ENCODE measurements at regions not wholly inside any gene's neighbourhood (a gene's known extent, or its start where the extent isn't known, plus 50 kb on each side); places are given as distances from the start of the nearest gene placed in this dataset.

DNA sequence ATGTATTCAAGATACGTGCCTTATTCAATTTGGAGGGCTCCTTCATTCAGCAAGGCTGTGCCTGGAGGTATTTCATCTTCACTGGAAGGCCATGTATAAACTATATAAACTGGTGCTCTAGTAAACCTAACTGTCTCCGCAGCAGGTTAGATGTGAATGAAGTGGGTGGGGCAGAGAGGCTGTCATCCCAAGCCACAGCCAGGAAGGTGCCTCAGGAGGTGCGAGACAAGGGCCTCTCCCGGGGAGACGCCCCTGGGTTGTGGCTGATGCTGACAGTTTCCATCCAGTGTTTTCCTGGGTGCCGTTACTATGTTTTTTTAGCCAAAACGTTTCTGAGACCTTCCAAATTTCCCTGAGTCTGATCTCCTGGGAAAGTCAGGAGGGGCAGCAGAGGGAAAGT lies 221.5 kb upstream of the RPL34 start:
- no peaks in the 10 kb centered on the region for H3K36me3 ChIP-seq (replicated peaks in 1 of 2; ENCODE audit: control insufficient read depth in 1 of 2, insufficient read depth in 2 of 2, low read length in 1 of 2)
- H3K4me3 ChIP-seq (ENCODE audit: low read depth in 2 of 2, low read length in 1 of 2): no peak overlapping the region
- no peaks in the 10 kb centered on the region for H3K4me1 ChIP-seq (ENCODE audit: control insufficient read depth in 1 of 2, insufficient read depth in 2 of 2, low read depth in 1 of 2, low read length in 1 of 2)
- H3K4me2 ChIP-seq: no peak overlapping the region
- 24% methylated on average over 7 of the region's 7 CpGs for whole genome bisulfite sequencing (ENCODE audit: low lambda C conversion rate)
- H3K9me2 ChIP-seq: no peaks in the 10 kb centered on the region
- CTCF ChIA-PET: no interaction called here
- H3F3A ChIP-seq (replicated peaks; ENCODE audit: insufficient read depth): no peaks in the 10 kb centered on the region
- no peak for DNase-seq
- H4K20me1 ChIP-seq (ENCODE audit: insufficient read depth): no peaks in the 10 kb centered on the region
- no peak for TF ChIP-seq YY1 (IDR thresholded peaks at IDR 0.05; ENCODE audit: low read depth)
- no peak for TF ChIP-seq GATA2 (CRISPR knock-in tag; IDR thresholded peaks at IDR 0.05)
- no peak for TF ChIP-seq TAF1 (IDR thresholded peaks at IDR 0.05; ENCODE audit: borderline replicate concordance, low read depth, low read length)
- TF ChIP-seq, protein P1, sequence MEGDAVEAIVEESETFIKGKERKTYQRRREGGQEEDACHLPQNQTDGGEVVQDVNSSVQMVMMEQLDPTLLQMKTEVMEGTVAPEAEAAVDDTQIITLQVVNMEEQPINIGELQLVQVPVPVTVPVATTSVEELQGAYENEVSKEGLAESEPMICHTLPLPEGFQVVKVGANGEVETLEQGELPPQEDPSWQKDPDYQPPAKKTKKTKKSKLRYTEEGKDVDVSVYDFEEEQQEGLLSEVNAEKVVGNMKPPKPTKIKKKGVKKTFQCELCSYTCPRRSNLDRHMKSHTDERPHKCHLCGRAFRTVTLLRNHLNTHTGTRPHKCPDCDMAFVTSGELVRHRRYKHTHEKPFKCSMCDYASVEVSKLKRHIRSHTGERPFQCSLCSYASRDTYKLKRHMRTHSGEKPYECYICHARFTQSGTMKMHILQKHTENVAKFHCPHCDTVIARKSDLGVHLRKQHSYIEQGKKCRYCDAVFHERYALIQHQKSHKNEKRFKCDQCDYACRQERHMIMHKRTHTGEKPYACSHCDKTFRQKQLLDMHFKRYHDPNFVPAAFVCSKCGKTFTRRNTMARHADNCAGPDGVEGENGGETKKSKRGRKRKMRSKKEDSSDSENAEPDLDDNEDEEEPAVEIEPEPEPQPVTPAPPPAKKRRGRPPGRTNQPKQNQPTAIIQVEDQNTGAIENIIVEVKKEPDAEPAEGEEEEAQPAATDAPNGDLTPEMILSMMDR (IDR thresholded peaks at IDR 0.05): no peak
- TF ChIP-seq, protein P2, sequence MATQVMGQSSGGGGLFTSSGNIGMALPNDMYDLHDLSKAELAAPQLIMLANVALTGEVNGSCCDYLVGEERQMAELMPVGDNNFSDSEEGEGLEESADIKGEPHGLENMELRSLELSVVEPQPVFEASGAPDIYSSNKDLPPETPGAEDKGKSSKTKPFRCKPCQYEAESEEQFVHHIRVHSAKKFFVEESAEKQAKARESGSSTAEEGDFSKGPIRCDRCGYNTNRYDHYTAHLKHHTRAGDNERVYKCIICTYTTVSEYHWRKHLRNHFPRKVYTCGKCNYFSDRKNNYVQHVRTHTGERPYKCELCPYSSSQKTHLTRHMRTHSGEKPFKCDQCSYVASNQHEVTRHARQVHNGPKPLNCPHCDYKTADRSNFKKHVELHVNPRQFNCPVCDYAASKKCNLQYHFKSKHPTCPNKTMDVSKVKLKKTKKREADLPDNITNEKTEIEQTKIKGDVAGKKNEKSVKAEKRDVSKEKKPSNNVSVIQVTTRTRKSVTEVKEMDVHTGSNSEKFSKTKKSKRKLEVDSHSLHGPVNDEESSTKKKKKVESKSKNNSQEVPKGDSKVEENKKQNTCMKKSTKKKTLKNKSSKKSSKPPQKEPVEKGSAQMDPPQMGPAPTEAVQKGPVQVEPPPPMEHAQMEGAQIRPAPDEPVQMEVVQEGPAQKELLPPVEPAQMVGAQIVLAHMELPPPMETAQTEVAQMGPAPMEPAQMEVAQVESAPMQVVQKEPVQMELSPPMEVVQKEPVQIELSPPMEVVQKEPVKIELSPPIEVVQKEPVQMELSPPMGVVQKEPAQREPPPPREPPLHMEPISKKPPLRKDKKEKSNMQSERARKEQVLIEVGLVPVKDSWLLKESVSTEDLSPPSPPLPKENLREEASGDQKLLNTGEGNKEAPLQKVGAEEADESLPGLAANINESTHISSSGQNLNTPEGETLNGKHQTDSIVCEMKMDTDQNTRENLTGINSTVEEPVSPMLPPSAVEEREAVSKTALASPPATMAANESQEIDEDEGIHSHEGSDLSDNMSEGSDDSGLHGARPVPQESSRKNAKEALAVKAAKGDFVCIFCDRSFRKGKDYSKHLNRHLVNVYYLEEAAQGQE (IDR thresholded peaks at IDR 0.05; ENCODE audit: low read depth, low read length): no peak
- no peak for TF ChIP-seq RAD21 (IDR thresholded peaks at IDR 0.05; ENCODE audit: low read length)
- TF ChIP-seq, protein P3, sequence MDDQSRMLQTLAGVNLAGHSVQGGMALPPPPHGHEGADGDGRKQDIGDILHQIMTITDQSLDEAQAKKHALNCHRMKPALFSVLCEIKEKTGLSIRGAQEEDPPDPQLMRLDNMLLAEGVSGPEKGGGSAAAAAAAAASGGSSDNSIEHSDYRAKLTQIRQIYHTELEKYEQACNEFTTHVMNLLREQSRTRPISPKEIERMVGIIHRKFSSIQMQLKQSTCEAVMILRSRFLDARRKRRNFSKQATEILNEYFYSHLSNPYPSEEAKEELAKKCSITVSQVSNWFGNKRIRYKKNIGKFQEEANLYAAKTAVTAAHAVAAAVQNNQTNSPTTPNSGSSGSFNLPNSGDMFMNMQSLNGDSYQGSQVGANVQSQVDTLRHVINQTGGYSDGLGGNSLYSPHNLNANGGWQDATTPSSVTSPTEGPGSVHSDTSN (IDR thresholded peaks at IDR 0.05): no peak
- TF ChIP-seq MXI1 (IDR thresholded peaks at IDR 0.05; ENCODE audit: low read depth, low read length): no peak
- TF ChIP-seq NFIC (IDR thresholded peaks at IDR 0.05; ENCODE audit: borderline replicate concordance): no peak
- TF ChIP-seq, protein P4, sequence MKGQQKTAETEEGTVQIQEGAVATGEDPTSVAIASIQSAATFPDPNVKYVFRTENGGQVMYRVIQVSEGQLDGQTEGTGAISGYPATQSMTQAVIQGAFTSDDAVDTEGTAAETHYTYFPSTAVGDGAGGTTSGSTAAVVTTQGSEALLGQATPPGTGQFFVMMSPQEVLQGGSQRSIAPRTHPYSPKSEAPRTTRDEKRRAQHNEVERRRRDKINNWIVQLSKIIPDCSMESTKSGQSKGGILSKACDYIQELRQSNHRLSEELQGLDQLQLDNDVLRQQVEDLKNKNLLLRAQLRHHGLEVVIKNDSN (IDR thresholded peaks at IDR 0.05; ENCODE audit: borderline replicate concordance, low read depth): no peak
- TF ChIP-seq POLR2AphosphoS5 (IDR thresholded peaks at IDR 0.05; ENCODE audit: low read depth, low read length): no peak
- no peak for TF ChIP-seq FOXM1 (IDR thresholded peaks at IDR 0.05; ENCODE audit: low read depth)
- no peak for TF ChIP-seq RFX5 (IDR thresholded peaks at IDR 0.05; ENCODE audit: low read length)
- TF ChIP-seq, protein P5, sequence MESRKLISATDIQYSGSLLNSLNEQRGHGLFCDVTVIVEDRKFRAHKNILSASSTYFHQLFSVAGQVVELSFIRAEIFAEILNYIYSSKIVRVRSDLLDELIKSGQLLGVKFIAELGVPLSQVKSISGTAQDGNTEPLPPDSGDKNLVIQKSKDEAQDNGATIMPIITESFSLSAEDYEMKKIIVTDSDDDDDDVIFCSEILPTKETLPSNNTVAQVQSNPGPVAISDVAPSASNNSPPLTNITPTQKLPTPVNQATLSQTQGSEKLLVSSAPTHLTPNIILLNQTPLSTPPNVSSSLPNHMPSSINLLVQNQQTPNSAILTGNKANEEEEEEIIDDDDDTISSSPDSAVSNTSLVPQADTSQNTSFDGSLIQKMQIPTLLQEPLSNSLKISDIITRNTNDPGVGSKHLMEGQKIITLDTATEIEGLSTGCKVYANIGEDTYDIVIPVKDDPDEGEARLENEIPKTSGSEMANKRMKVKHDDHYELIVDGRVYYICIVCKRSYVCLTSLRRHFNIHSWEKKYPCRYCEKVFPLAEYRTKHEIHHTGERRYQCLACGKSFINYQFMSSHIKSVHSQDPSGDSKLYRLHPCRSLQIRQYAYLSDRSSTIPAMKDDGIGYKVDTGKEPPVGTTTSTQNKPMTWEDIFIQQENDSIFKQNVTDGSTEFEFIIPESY (IDR thresholded peaks at IDR 0.05; ENCODE audit: borderline replicate concordance, low read depth): no peak
- no peak for TF ChIP-seq TEAD4 (IDR thresholded peaks at IDR 0.05; ENCODE audit: borderline replicate concordance, insufficient read depth)
- TF ChIP-seq TCF12 (IDR thresholded peaks at IDR 0.05): no peak
- no peaks in the 10 kb centered on the region for H3K9me3 ChIP-seq
- H3K79me2 ChIP-seq (ENCODE audit: insufficient read depth): no peaks in the 10 kb centered on the region
- POLR2A ChIA-PET: no interaction called here
- no peak overlapping the region for H3K27ac ChIP-seq (ENCODE audit: low read depth in 2 of 2, low read length in 1 of 2)
- H3K27me3 ChIP-seq (ENCODE audit: insufficient read depth): peaks cover 9% of the 10 kb centered on the region; the same call in 1 of the 2 replicates
- no peak overlapping the region for H2AFZ ChIP-seq (ENCODE audit: low read depth)
- no peak overlapping the region for H3K9ac ChIP-seq
